ENCODE measurements at regions not wholly inside any gene's neighbourhood (a gene's known extent, or its start where the extent isn't known, plus 50 kb on each side); places are given as distances from the start of the nearest gene placed in this dataset.

DNA sequence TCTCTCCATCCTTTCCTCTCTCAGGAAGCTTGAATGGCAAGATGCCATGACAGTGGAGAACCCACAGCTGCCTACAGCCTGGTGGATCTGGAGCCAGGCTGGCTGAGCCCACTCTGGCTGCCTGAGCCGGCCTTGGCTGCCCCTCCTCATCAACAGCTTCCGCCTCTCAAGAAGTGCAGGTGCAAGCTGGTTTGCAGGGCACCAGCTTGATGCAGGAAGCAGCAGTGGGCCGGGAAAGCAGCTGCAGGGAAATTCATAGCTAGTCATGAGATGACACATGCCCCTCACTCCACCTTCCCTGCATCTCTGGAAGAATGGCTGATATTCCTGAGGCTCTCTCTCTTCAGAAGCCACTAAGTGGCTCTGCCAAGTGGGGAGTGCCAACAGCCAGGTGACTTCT, 289.1 kb downstream of the RPS29 start:
- Mint-ChIP-seq H3K9me3 (peaks cover 5% of the 10 kb centered on the region), H3K36me3 (ENCODE audit: low read depth) (no peaks in the 10 kb centered on the region), H3K27ac (ENCODE audit: unreplicated experiment) (no peak overlapping the region)

DNA sequence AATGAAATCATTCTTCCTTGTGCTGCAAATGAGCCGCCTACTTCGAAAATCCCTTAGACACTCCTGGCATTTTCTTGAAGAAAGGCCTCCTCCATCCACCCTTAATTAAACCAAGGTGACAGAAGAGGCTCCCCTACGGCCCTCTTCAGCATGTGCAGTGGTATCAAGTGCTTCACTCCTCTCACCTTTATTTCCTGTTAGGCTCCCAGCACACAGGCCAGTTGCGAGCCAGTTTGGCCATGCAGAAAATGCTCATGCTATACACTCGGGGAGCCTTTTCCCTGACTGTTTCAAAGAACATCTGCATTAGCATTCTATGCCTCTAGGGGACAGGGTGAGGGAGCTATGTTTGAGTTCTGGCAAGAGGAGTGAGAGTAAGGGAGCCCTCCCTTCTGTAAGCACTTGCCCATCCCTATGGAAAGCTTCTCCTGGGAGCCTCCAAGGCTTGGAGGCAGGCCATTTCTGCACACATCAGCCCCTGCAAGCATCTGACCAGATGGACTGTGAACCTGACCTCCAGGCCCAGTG, 291.5 kb downstream of the RPS29 start:
- H3K36me3 Mint-ChIP-seq (ENCODE audit: low read depth), result no peaks in the 10 kb centered on the region
- TF ChIP-seq, protein P1, sequence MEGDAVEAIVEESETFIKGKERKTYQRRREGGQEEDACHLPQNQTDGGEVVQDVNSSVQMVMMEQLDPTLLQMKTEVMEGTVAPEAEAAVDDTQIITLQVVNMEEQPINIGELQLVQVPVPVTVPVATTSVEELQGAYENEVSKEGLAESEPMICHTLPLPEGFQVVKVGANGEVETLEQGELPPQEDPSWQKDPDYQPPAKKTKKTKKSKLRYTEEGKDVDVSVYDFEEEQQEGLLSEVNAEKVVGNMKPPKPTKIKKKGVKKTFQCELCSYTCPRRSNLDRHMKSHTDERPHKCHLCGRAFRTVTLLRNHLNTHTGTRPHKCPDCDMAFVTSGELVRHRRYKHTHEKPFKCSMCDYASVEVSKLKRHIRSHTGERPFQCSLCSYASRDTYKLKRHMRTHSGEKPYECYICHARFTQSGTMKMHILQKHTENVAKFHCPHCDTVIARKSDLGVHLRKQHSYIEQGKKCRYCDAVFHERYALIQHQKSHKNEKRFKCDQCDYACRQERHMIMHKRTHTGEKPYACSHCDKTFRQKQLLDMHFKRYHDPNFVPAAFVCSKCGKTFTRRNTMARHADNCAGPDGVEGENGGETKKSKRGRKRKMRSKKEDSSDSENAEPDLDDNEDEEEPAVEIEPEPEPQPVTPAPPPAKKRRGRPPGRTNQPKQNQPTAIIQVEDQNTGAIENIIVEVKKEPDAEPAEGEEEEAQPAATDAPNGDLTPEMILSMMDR (conservative IDR thresholded peaks at IDR 0.05), result no peak
- H3K27me3 Mint-ChIP-seq (ENCODE audit: low read depth), result no peaks in the 10 kb centered on the region
- H3K4me3 Mint-ChIP-seq, result no peak overlapping the region
- H3K27ac Mint-ChIP-seq (ENCODE audit: unreplicated experiment), result no peak overlapping the region
- peaks cover 2% of the 10 kb centered on the region for H3K9me3 Mint-ChIP-seq
- DNase-seq (ENCODE audit: low read depth, low spot score), result no peak
- H3K4me1 Mint-ChIP-seq, result no peaks in the 10 kb centered on the region

More for the DNA sequence above, 289.1 kb downstream of the RPS29 start:
- H3K4me3 Mint-ChIP-seq, result no peak overlapping the region
- TF ChIP-seq, protein P1 (conservative IDR thresholded peaks at IDR 0.05), result no peak
- peaks cover 3% of the 10 kb centered on the region for H3K27me3 Mint-ChIP-seq (ENCODE audit: low read depth)
- no peak for DNase-seq (ENCODE audit: low read depth, low spot score)
- no peaks in the 10 kb centered on the region for H3K4me1 Mint-ChIP-seq

DNA sequence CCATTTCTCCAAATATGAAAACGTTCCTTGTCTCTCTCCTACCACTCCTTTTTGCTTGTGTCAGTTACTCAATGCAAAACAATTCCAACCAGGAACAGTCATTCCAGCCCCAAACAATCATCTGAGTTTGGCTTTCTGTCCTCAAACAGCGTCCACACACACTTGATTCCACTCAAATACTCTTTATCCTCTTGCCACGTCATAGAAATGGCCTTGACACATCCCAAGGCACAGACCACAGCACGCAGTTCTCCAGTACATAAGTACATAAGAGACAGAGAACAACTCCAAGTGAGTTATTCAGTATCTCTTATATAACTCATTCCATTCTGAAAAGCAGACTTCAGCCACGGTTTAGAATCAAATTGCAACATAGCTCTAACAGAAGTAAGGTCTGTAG, 299.2 kb downstream of the RPS29 start:
- Mint-ChIP-seq H3K27me3 (ENCODE audit: low read depth) (peaks cover 6% of the 10 kb centered on the region), H3K4me1 (no peaks in the 10 kb centered on the region), H3K4me3 (no peak overlapping the region), H3K36me3 (ENCODE audit: low read depth) (no peaks in the 10 kb centered on the region), H3K9me3 (no peaks in the 10 kb centered on the region), H3K27ac (ENCODE audit: unreplicated experiment) (peak overlapping the region; percentile 16)
- DNase-seq (ENCODE audit: low read depth, low spot score), result no peak
- TF ChIP-seq, protein P1 (conservative IDR thresholded peaks at IDR 0.05), result no peak

DNA sequence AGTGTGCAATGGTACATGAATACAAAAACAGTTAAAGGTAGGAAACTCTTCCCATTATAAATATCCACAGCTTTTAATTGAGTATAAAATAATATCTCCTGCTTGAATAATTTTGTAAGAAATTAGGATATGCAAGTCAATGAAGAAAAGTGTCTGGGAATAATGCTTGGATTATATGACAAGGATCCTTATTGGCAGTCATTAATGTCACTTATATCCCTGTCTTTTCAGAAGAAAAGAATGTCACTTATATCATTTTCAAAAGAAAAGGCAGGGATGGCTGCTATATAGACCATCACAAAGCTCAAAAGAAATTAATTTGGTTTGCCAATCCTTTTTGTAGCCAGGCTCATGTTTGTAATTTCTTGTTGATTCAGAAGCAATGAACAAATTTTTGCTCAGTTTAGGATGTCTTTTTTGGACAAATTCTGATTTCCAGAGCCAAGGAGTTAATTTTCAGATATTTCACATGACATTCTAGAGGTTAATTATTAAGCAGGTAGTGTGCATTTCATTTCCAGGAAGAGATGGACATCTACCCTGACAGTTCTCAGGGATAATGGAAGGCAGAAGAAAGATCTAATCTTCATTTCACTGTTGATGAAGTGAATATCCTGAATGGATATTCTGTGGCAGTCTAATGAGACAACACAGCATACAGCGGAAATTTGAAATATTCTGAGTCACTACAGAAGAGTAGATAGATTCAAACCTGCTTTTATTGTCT, 299.8 kb downstream of the RPS29 start:
- no peak overlapping the region for H3K4me3 Mint-ChIP-seq
- TF ChIP-seq, protein P1 (conservative IDR thresholded peaks at IDR 0.05), result no peak
- H3K36me3 Mint-ChIP-seq (ENCODE audit: low read depth), result no peaks in the 10 kb centered on the region
- DNase-seq (ENCODE audit: low read depth, low spot score), result no peak
- H3K27me3 Mint-ChIP-seq (ENCODE audit: low read depth), result peaks cover 6% of the 10 kb centered on the region
- H3K4me1 Mint-ChIP-seq, result no peaks in the 10 kb centered on the region
- no peak overlapping the region for H3K27ac Mint-ChIP-seq (ENCODE audit: unreplicated experiment)
- H3K9me3 Mint-ChIP-seq, result no peaks in the 10 kb centered on the region

DNA sequence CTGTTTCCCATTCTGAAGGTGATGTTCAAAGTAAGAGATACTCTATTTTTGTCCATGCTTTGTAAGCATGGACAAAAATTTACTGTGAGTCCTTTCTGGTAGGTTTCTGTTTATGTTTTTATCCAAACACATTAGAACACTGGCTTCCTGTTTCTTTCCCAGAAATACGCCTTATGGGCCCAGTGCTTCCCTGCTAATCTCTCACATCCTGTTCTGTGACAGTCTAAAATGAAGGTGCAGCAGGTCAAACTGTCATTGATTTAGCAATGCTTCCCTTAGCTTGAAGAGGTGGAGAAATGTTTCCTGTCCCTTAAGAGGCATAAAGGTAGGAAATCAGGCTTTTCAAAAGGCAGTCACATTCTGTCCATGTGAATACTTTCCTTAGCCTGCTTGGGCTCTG, 305.6 kb downstream of the RPS29 start:
- Mint-ChIP-seq H3K4me1 (no peaks in the 10 kb centered on the region), H3K9me3 (peaks cover 6% of the 10 kb centered on the region), H3K27me3 (ENCODE audit: low read depth) (no peaks in the 10 kb centered on the region), H3K36me3 (ENCODE audit: low read depth) (peaks cover 2% of the 10 kb centered on the region), H3K4me3 (no peak overlapping the region), H3K27ac (ENCODE audit: unreplicated experiment) (no peak overlapping the region)
- no peak for DNase-seq (ENCODE audit: low read depth, low spot score)
- TF ChIP-seq, protein P1 (conservative IDR thresholded peaks at IDR 0.05), result no peak
